ENCODE measurements at regions not wholly inside any gene's neighbourhood (a gene's known extent, or its start where the extent isn't known, plus 50 kb on each side); places are given as distances from the start of the nearest gene placed in this dataset.

GRCh38 chr3:72395776-72396311 lies 452.4 kb downstream of the SHQ1 start:
- POLR2A ChIA-PET (ENCODE audit: unreplicated experiment), result no interaction called here
- BruUV-seq (replicated peaks), result no TSS peak
- H3K4me2 ChIP-seq, result no peak overlapping the region

GRCh38 chr3:72393455-72393854 lies 454.8 kb downstream of the SHQ1 start:
- DNase-seq, result no peak
- Histone ChIP-seq H3K27me3 (ENCODE audit: insufficient read depth, low read depth) (no peaks in the 10 kb centered on the region), H3K79me2 (ENCODE audit: low read depth) (peaks cover 92% of the 10 kb centered on the region), H3K9me2 (ENCODE audit: insufficient read depth) (no peaks in the 10 kb centered on the region), H3K4me2 (no peak overlapping the region), H3K4me3 (no peak overlapping the region), H3F3A (ENCODE audit: insufficient read depth, low read depth) (no peaks in the 10 kb centered on the region), H4K20me1 (ENCODE audit: insufficient read depth) (peaks cover 33% of the 10 kb centered on the region), H3K36me3 (ENCODE audit: low read depth) (no peaks in the 10 kb centered on the region), H2AFZ (no peak overlapping the region), H3K9me3 (ENCODE audit: insufficient read depth, low read depth) (no peaks in the 10 kb centered on the region), H3K4me1 (replicated peaks; ENCODE audit: insufficient read depth) (no peaks in the 10 kb centered on the region), H3K27ac (no peak overlapping the region)
- no TSS peak for BruUV-seq (replicated peaks)
- intact Hi-C loops (cut with micrococcal nuclease; ENCODE audit: unreplicated experiment), result no loop called here
- ChIA-PET POLR2A (ENCODE audit: unreplicated experiment) (no interaction called here), CTCF (no interaction called here)
- TF ChIP-seq CTCF (conservative IDR thresholded peaks at IDR 0.05) (no peak), EZH2 (IDR thresholded peaks at IDR 0.05; ENCODE audit: low read depth) (no peak)

More at GRCh38 chr3:72395776-72396311, 452.4 kb downstream of the SHQ1 start:
- no peak for DNase-seq
- Histone ChIP-seq H3K27ac (no peak overlapping the region), H2AFZ (no peak overlapping the region), H3K36me3 (ENCODE audit: low read depth) (no peaks in the 10 kb centered on the region), H4K20me1 (ENCODE audit: insufficient read depth) (peaks cover 21% of the 10 kb centered on the region), H3K4me1 (replicated peaks; ENCODE audit: insufficient read depth) (no peaks in the 10 kb centered on the region), H3K9me3 (ENCODE audit: insufficient read depth, low read depth) (no peaks in the 10 kb centered on the region), H3K27me3 (ENCODE audit: insufficient read depth, low read depth) (no peaks in the 10 kb centered on the region), H3K79me2 (ENCODE audit: low read depth) (peaks cover 91% of the 10 kb centered on the region), H3F3A (ENCODE audit: insufficient read depth, low read depth) (no peaks in the 10 kb centered on the region), H3K9me2 (ENCODE audit: insufficient read depth) (no peaks in the 10 kb centered on the region), H3K4me3 (no peak overlapping the region)
- CTCF ChIA-PET, result no interaction called here
- no peak for TF ChIP-seq EZH2 (IDR thresholded peaks at IDR 0.05; ENCODE audit: low read depth)
- TF ChIP-seq CTCF (conservative IDR thresholded peaks at IDR 0.05), result no peak
- intact Hi-C loops (cut with micrococcal nuclease; ENCODE audit: unreplicated experiment), result no loop called here

- Histone ChIP-seq H3K9me2 (ENCODE audit: insufficient read depth) (no peaks in the 10 kb centered on the region), H3K4me1 (replicated peaks; ENCODE audit: insufficient read depth) (no peaks in the 10 kb centered on the region), H3K36me3 (ENCODE audit: low read depth) (no peaks in the 10 kb centered on the region), H3K27ac (no peak overlapping the region), H3K9me3 (ENCODE audit: insufficient read depth, low read depth) (no peaks in the 10 kb centered on the region), H3F3A (ENCODE audit: insufficient read depth, low read depth) (no peaks in the 10 kb centered on the region), H2AFZ (no peak overlapping the region), H3K4me2 (no peak overlapping the region), H3K79me2 (ENCODE audit: low read depth) (peaks cover 96% of the 10 kb centered on the region), H3K4me3 (no peak overlapping the region), H3K27me3 (ENCODE audit: insufficient read depth, low read depth) (no peaks in the 10 kb centered on the region), H4K20me1 (ENCODE audit: insufficient read depth) (peaks cover 34% of the 10 kb centered on the region)
- no peak for TF ChIP-seq CTCF (conservative IDR thresholded peaks at IDR 0.05)
- no peak for TF ChIP-seq EZH2 (IDR thresholded peaks at IDR 0.05; ENCODE audit: low read depth)
- CTCF ChIA-PET, result no interaction called here
- intact Hi-C loops (cut with micrococcal nuclease; ENCODE audit: unreplicated experiment), result no loop called here
- BruUV-seq (replicated peaks), result no TSS peak
- no peak for DNase-seq
- POLR2A ChIA-PET (ENCODE audit: unreplicated experiment), result no interaction called here
These were observed 456.6 kb downstream of the SHQ1 start for GRCh38 chr3:72391659-72392058.
